ENCODE measurements at regions not wholly inside any gene's neighbourhood (a gene's known extent, or its start where the extent isn't known, plus 50 kb on each side); places are given as distances from the start of the nearest gene placed in this dataset.

- TF ChIP-seq CTCF (conservative IDR thresholded peaks at IDR 0.05; ENCODE audit: low read length) = peak; percentile 41; the same call in 1 of the 2 replicates
- no peak for TF ChIP-seq EZH2phosphoT487 (IDR thresholded peaks at IDR 0.05; ENCODE audit: borderline replicate concordance, low read depth, low read length)
Observed at GRCh38 chr4:162461952-162462351, 298.2 kb upstream of the FSTL5 start.
